ENCODE measurements at regions not wholly inside any gene's neighbourhood (a gene's known extent, or its start where the extent isn't known, plus 50 kb on each side); places are given as distances from the start of the nearest gene placed in this dataset.

DNA sequence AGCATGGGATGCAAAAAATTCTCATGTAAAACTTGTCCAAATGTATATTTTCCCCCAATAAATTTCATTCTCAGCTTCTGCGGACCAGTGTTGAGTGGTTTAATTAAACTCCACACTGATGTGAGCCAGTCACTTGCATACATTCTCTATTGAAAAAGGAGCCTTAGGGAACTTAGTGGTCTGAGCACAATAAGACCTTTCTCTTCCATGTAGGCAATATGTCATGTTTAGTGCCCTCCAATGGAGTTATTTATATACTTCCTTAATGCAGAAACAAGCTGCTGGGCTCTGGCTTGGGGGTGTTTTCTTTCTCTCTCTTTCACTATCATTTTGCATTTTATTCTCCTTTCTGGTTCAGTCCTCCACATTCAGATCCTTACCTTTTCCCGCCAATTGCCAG, 196.9 kb downstream of the ANAPC10 start:
- no peaks in the 10 kb centered on the region for H3K4me1 ChIP-seq (ENCODE audit: control insufficient read depth in 2 of 2, insufficient read depth in 2 of 2, low read length in 2 of 2)
- no peaks in the 10 kb centered on the region for H3K36me3 ChIP-seq (ENCODE audit: control insufficient read depth in 2 of 3, insufficient read depth in 3 of 3, low read length in 3 of 3)
- intact Hi-C loops (cut with micrococcal nuclease), result no loop called here
- no peak overlapping the region for H3K4me3 ChIP-seq (ENCODE audit: low read length)
- H3K27ac ChIP-seq (ENCODE audit: low read depth, low read length), result no peak overlapping the region
- H3K9me3 Mint-ChIP-seq, result peaks cover 0 to 5% (median 4%) of the 10 kb centered on the region in 11 donors
- H3K36me3 Mint-ChIP-seq, result no peaks in the 10 kb centered on the region
- peaks cover 0 to 3% (median 0%) of the 10 kb centered on the region in 5 donors for H3K27me3 Mint-ChIP-seq
- CTCF ChIA-PET, result no interaction called here
- H3K4me3 Mint-ChIP-seq, result no peak overlapping the region
- POLR2A ChIA-PET, result no interaction called here
- no peak for ATAC-seq
- no peak overlapping the region for H3K27ac Mint-ChIP-seq
- H3K9me3 ChIP-seq (ENCODE audit: control insufficient read depth in 2 of 3, low read length in 3 of 3), result no peaks in the 10 kb centered on the region
- H3K27me3 ChIP-seq (ENCODE audit: control insufficient read depth in 2 of 2, insufficient read depth in 2 of 2, low read length in 2 of 2), result no peaks in the 10 kb centered on the region
- no peaks in the 10 kb centered on the region for H3K4me1 Mint-ChIP-seq
- DNase-seq, result no peak

GRCh38 chr4:144902614-144903013, 195.4 kb downstream of the ANAPC10 start:
- Histone ChIP-seq H3K4me1 (ENCODE audit: control insufficient read depth in 2 of 2, insufficient read depth in 2 of 2, low read length in 2 of 2) (no peaks in the 10 kb centered on the region), H3K27ac (ENCODE audit: low read depth, low read length) (no peak overlapping the region), H3K36me3 (ENCODE audit: control insufficient read depth in 2 of 3, insufficient read depth in 3 of 3, low read length in 3 of 3) (no peaks in the 10 kb centered on the region), H3K9me3 (ENCODE audit: control insufficient read depth in 2 of 3, low read length in 3 of 3) (no peaks in the 10 kb centered on the region), H3K27me3 (ENCODE audit: control insufficient read depth in 2 of 2, insufficient read depth in 2 of 2, low read length in 2 of 2) (no peaks in the 10 kb centered on the region), H3K4me3 (ENCODE audit: low read length) (no peak overlapping the region)
- no peak overlapping the region for H3K27ac Mint-ChIP-seq
- intact Hi-C loops (cut with micrococcal nuclease), result no loop called here
- peaks cover 0 to 6% (median 4%) of the 10 kb centered on the region in 11 donors for H3K9me3 Mint-ChIP-seq
- H3K27me3 Mint-ChIP-seq, result peaks cover 0 to 3% (median 0%) of the 10 kb centered on the region in 5 donors
- H3K4me1 Mint-ChIP-seq, result no peaks in the 10 kb centered on the region
- POLR2A ChIA-PET, result no interaction called here
- no peak overlapping the region for H3K4me3 Mint-ChIP-seq
- no peak for DNase-seq
- no peak for ATAC-seq
- no peaks in the 10 kb centered on the region for H3K36me3 Mint-ChIP-seq
- CTCF ChIA-PET, result no interaction called here

DNA sequence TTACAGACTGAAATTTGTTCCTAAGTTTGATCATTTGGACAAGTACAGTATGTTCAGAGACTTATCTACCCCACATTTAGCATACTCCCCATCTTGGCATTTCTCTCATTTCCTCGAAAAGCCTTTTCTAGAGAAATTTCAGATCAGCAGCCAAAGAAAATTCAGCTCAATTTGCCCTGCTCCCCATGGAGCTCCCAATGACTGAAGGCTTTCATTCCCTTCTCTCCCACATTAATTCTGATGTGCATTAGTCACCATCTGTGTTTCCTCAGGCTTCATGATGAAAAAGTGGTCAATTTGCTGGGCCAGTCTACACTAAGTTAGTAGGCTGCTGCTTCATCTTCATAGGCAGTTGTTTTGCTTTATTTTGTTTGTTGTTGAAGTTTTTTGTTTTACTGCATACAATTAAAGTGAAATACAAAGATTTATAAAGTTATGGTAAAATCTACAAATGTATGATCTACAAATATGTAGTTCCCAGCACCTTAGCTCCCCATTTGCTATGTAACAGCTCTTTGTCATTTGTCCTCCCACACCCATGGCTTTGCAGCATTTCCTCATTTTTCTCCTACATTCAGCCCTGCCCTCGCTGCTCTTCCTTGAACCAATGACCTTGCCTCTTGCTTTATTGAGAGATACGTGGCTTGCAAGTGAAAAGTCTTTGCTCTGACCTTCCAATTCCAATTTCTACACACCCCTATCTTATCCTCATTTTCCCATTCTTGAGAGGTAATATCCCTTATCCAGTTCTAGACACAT, 193.9 kb downstream of the ANAPC10 start:
- Histone ChIP-seq H3K36me3 (ENCODE audit: control insufficient read depth in 2 of 3, insufficient read depth in 3 of 3, low read length in 3 of 3) (no peaks in the 10 kb centered on the region), H3K9me3 (ENCODE audit: control insufficient read depth in 2 of 3, low read length in 3 of 3) (no peaks in the 10 kb centered on the region), H3K4me1 (ENCODE audit: control insufficient read depth in 2 of 2, insufficient read depth in 2 of 2, low read length in 2 of 2) (no peaks in the 10 kb centered on the region), H3K4me3 (ENCODE audit: low read length) (no peak overlapping the region), H3K27ac (ENCODE audit: low read depth, low read length) (no peak overlapping the region), H3K27me3 (ENCODE audit: control insufficient read depth in 2 of 2, insufficient read depth in 2 of 2, low read length in 2 of 2) (no peaks in the 10 kb centered on the region)
- Mint-ChIP-seq H3K9me3 (peaks cover 0 to 6% (median 2%) of the 10 kb centered on the region in 11 donors), H3K27ac (no peak overlapping the region), H3K4me3 (no peak overlapping the region), H3K4me1 (no peaks in the 10 kb centered on the region), H3K27me3 (peaks cover 0 to 3% (median 0%) of the 10 kb centered on the region in 5 donors), H3K36me3 (no peaks in the 10 kb centered on the region)
- CTCF ChIA-PET, result no interaction called here
- intact Hi-C loops (cut with micrococcal nuclease), result no loop called here
- no peak for ATAC-seq
- POLR2A ChIA-PET, result no interaction called here
- no peak for DNase-seq

DNA sequence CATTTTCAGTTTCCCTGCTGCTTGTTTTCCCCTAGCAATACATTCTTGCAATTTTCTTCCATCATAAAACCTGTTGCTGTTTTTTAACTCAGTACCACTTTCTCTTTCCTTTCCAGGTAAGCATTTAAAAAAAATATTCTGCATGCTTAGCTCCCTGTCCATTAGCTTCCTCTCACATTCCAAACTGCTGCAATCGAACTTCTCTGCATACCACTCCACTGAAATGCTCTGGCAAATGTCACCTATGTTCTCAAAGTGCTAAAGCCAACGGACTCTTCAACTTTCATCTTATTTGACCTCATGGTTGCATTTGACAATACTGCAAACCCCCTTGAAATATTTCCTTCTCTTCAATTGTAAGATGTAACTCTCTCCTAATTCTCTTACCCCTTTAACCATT, 192.7 kb downstream of the ANAPC10 start:
- peaks cover 0 to 3% (median 0%) of the 10 kb centered on the region in 5 donors for H3K27me3 Mint-ChIP-seq
- H3K27ac Mint-ChIP-seq, result peak overlapping the region in 1 of 9 donors; percentile 4
- H3K9me3 Mint-ChIP-seq, result peaks cover 0 to 5% (median 0%) of the 10 kb centered on the region in 11 donors
- no peak overlapping the region for H3K27ac ChIP-seq (ENCODE audit: low read depth, low read length)
- DNase-seq (no peak), ATAC-seq (no peak)
- no peaks in the 10 kb centered on the region for H3K9me3 ChIP-seq (ENCODE audit: control insufficient read depth in 2 of 3, low read length in 3 of 3)
- H3K36me3 Mint-ChIP-seq, result no peaks in the 10 kb centered on the region
- H3K4me3 ChIP-seq (ENCODE audit: low read length), result no peak overlapping the region
- H3K4me3 Mint-ChIP-seq, result no peak overlapping the region
- CTCF ChIA-PET, result no interaction called here
- intact Hi-C loops (cut with micrococcal nuclease), result no loop called here
- H3K4me1 ChIP-seq (ENCODE audit: control insufficient read depth in 2 of 2, insufficient read depth in 2 of 2, low read length in 2 of 2), result no peaks in the 10 kb centered on the region
- no peaks in the 10 kb centered on the region for H3K27me3 ChIP-seq (ENCODE audit: control insufficient read depth in 2 of 2, insufficient read depth in 2 of 2, low read length in 2 of 2)
- no peaks in the 10 kb centered on the region for H3K4me1 Mint-ChIP-seq
- no peaks in the 10 kb centered on the region for H3K36me3 ChIP-seq (ENCODE audit: control insufficient read depth in 2 of 3, insufficient read depth in 3 of 3, low read length in 3 of 3)
- POLR2A ChIA-PET, result no interaction called here

GRCh38 chr4:144906181-144906925, 191.6 kb downstream of the ANAPC10 start:
- no peak for ATAC-seq
- DNase-seq, result no peak
- H3K27ac ChIP-seq (ENCODE audit: low read depth, low read length), result no peak overlapping the region
- H3K4me3 ChIP-seq (ENCODE audit: low read length), result no peak overlapping the region
- no peaks in the 10 kb centered on the region for H3K27me3 ChIP-seq (ENCODE audit: control insufficient read depth in 2 of 2, insufficient read depth in 2 of 2, low read length in 2 of 2)
- Mint-ChIP-seq H3K4me1 (no peaks in the 10 kb centered on the region), H3K36me3 (no peaks in the 10 kb centered on the region), H3K27me3 (peaks cover 0 to 2% (median 0%) of the 10 kb centered on the region in 5 donors), H3K9me3 (peaks cover 0 to 3% (median 0%) of the 10 kb centered on the region in 11 donors), H3K27ac (no peak overlapping the region), H3K4me3 (no peak overlapping the region)
- CTCF ChIA-PET, result no interaction called here
- no peaks in the 10 kb centered on the region for H3K4me1 ChIP-seq (ENCODE audit: control insufficient read depth in 2 of 2, insufficient read depth in 2 of 2, low read length in 2 of 2)
- intact Hi-C loops (cut with micrococcal nuclease), result no loop called here
- H3K9me3 ChIP-seq (ENCODE audit: control insufficient read depth in 2 of 3, low read length in 3 of 3), result no peaks in the 10 kb centered on the region
- H3K36me3 ChIP-seq (ENCODE audit: control insufficient read depth in 2 of 3, insufficient read depth in 3 of 3, low read length in 3 of 3), result no peaks in the 10 kb centered on the region
- POLR2A ChIA-PET, result no interaction called here

GRCh38 chr4:144910723-144911122, 187.3 kb downstream of the ANAPC10 start:
- H3K4me1 Mint-ChIP-seq, result no peaks in the 10 kb centered on the region
- Histone ChIP-seq H3K27ac (ENCODE audit: low read depth, low read length) (no peak overlapping the region), H3K4me1 (ENCODE audit: control insufficient read depth in 2 of 2, insufficient read depth in 2 of 2, low read length in 2 of 2) (no peaks in the 10 kb centered on the region), H3K9me3 (ENCODE audit: control insufficient read depth in 2 of 3, low read length in 3 of 3) (no peaks in the 10 kb centered on the region), H3K4me3 (ENCODE audit: low read length) (no peak overlapping the region), H3K36me3 (ENCODE audit: control insufficient read depth in 2 of 3, insufficient read depth in 3 of 3, low read length in 3 of 3) (no peaks in the 10 kb centered on the region), H3K27me3 (ENCODE audit: control insufficient read depth in 2 of 2, insufficient read depth in 2 of 2, low read length in 2 of 2) (no peaks in the 10 kb centered on the region)
- intact Hi-C loops (cut with micrococcal nuclease), result no loop called here
- DNase-seq, result no peak
- ATAC-seq, result no peak
- CTCF ChIA-PET, result no interaction called here
- H3K36me3 Mint-ChIP-seq, result peaks cover 0 to 5% (median 0%) of the 10 kb centered on the region in 5 donors
- H3K27ac Mint-ChIP-seq, result no peak overlapping the region
- H3K4me3 Mint-ChIP-seq, result no peak overlapping the region
- peaks cover 0 to 8% (median 0%) of the 10 kb centered on the region in 11 donors for H3K9me3 Mint-ChIP-seq
- no peaks in the 10 kb centered on the region for H3K27me3 Mint-ChIP-seq
- POLR2A ChIA-PET, result no interaction called here

Measured in naive thymus-derived CD4-positive, alpha-beta T cell (primary cell).